H1 (cell line): ENCODE measurements at regions not wholly inside any gene's neighbourhood (a gene's known extent, or its start where the extent isn't known, plus 50 kb on each side); places are given as distances from the start of the nearest gene placed in this dataset.

Experiments used
- CTCF ChIA-PET: fragments of 300-600 bp; sonication (Branson Sonifier 250); formaldehyde crosslinking; loops from one replicate; lab custom pipeline; 2021; ENCODE audit not compliant: partially characterized antibody; lab: Charles Lee
- POLR2A ChIA-PET: fragments of 300-600 bp; sonication (Branson Sonifier 250); formaldehyde crosslinking; loops from one replicate; lab custom pipeline; 2021; ENCODE audit warnings: inconsistent platforms; ENCODE audit not compliant: partially characterized antibody; lab: Charles Lee
- DNase-seq, 2 experiments: peaks; one replicate each; pipeline versions ENCODE4 v3.0.0 to v3.0.0-alpha.2; 2010 to 2022; ENCODE audit warnings: low spot score in 2 of 2, low read depth in 1 of 2, mixed read lengths in 1 of 2
- FAIRE-seq: peaks from 2 replicates; lab custom pipeline; 2011; peaks lifted over from hg19 to GRCh38; lab: Jason Lieb, UNC
- H2AFZ ChIP-seq: 2 replicates; pipeline ENCODE4 v1.8.1; 2012; ENCODE audit warnings: low read length, inconsistent platforms
- H2AK5ac ChIP-seq: 2 replicates; pipeline ENCODE4 v1.6.1; 2013; ENCODE audit warnings: low read depth, low read length
- H2BK120ac ChIP-seq: replicated peaks from 2 replicates; pipeline ENCODE3; 2013; ENCODE audit warnings: low read depth, low read length, inconsistent platforms
- H2BK12ac ChIP-seq: 2 replicates; pipeline ENCODE4 v1.6.1; 2013; ENCODE audit warnings: low read depth, low read length
- H2BK15ac ChIP-seq: 2 replicates; pipeline ENCODE4 v1.6.1; 2013; ENCODE audit warnings: low read length
- H2BK20ac ChIP-seq: 2 replicates; pipeline ENCODE4 v1.6.1; 2013; ENCODE audit warnings: low read length
- H2BK5ac ChIP-seq: 2 replicates; pipeline ENCODE4 v1.6.1; 2013; ENCODE audit warnings: low read depth, low read length
- H3K14ac ChIP-seq: 2 replicates; pipeline ENCODE4 v1.6.1; 2013; ENCODE audit warnings: inconsistent platforms; ENCODE audit not compliant: insufficient read length
- H3K18ac ChIP-seq: 2 replicates; pipeline ENCODE4 v1.6.1; 2013; ENCODE audit warnings: low read length; ENCODE audit errors: extremely low read depth
- H3K23ac ChIP-seq: 2 replicates; pipeline ENCODE4 v1.6.1; 2013; ENCODE audit warnings: inconsistent platforms; ENCODE audit not compliant: insufficient read length
- H3K23me2 ChIP-seq: 2 replicates; pipeline ENCODE4 v1.6.1; 2013; ENCODE audit warnings: low read depth, low read length
- H3K27ac ChIP-seq: 2 replicates; pipeline ENCODE4 v1.6.1; 2011; ENCODE audit warnings: low read depth, low read length, inconsistent platforms
- H3K27me3 ChIP-seq, 4 experiments: replicated peaks in 1 of 4; 1 replicate in 1 of 4; 2 replicates in 3 of 4; pipeline versions ENCODE4 v1.6.1 to v1.8.1; 2011 to 2013; ENCODE audit warnings: low read length in 3 of 4, mild to moderate bottlenecking in 3 of 4, inconsistent platforms in 2 of 4, mixed read lengths in 2 of 4, moderate library complexity in 1 of 4; ENCODE audit not compliant: control insufficient read depth in 3 of 4, insufficient read depth in 3 of 4; ENCODE audit errors: extremely low read depth in 1 of 4
- H3K36me3 ChIP-seq, 4 experiments: 2 replicates each; pipeline versions ENCODE4 v1.6.1 to v1.8.1; 2011 to 2013; ENCODE audit warnings: mild to moderate bottlenecking in 4 of 4, low read length in 3 of 4, moderate library complexity in 2 of 4, control low read depth in 1 of 4, inconsistent platforms in 1 of 4; ENCODE audit not compliant: insufficient read depth in 4 of 4, control insufficient read depth in 2 of 4
- H3K4ac ChIP-seq: replicated peaks from 2 replicates; pipeline ENCODE3; 2013; ENCODE audit warnings: low read length, low read depth, mixed read lengths, inconsistent platforms; ENCODE audit not compliant: insufficient read length
- H3K4me1 ChIP-seq, 4 experiments: replicated peaks in 1 of 4; 1 replicate in 1 of 4; 2 replicates in 3 of 4; pipeline versions ENCODE4 v1.6.1 to v1.8.1; 2011 to 2013; ENCODE audit warnings: low read length in 3 of 4, inconsistent platforms in 2 of 4, mixed read lengths in 1 of 4; ENCODE audit not compliant: insufficient read depth in 4 of 4, control insufficient read depth in 3 of 4
- H3K4me2 ChIP-seq, 2 experiments: 2 replicates each; pipeline versions ENCODE4 v1.6.1 to v1.8.1; 2011 to 2013; ENCODE audit warnings: low read depth in 2 of 2, low read length in 2 of 2, control low read depth in 1 of 2, inconsistent platforms in 1 of 2, mild to moderate bottlenecking in 1 of 2; ENCODE audit not compliant: insufficient read depth in 1 of 2
- H3K4me3 ChIP-seq, 4 experiments: fragments of 200-600, 300-600 bp in 1 of 4; sonication (generic), shearing (Covaris generic), sonication (Bioruptor Twin) in 1 of 4; 2 replicates each; pipeline versions ENCODE4 v1.5.1 to v1.8.1; 2011 to 2016; ENCODE audit warnings: low read length in 4 of 4, low read depth in 3 of 4, control low read depth in 2 of 4, inconsistent platforms in 2 of 4, mild to moderate bottlenecking in 2 of 4, mixed read lengths in 1 of 4, moderate library complexity in 1 of 4; ENCODE audit not compliant: insufficient read depth in 2 of 4; ENCODE audit errors: extremely low read depth in 1 of 4
- H3K56ac ChIP-seq: replicated peaks from 2 replicates; pipeline ENCODE3; 2013; ENCODE audit warnings: low read depth, mild to moderate bottlenecking, mixed read lengths, low read length, inconsistent platforms; ENCODE audit not compliant: insufficient read length
- H3K79me1 ChIP-seq: 2 replicates; pipeline ENCODE4 v1.6.1; 2013; ENCODE audit warnings: low read depth, low read length, control low read depth
- H3K79me2 ChIP-seq, 2 experiments: 2 replicates each; pipeline versions ENCODE4 v1.6.1 to v1.8.1; 2012 to 2013; ENCODE audit warnings: low read length in 2 of 2, mild to moderate bottlenecking in 2 of 2, inconsistent platforms in 1 of 2; ENCODE audit not compliant: insufficient read depth in 2 of 2, control insufficient read depth in 1 of 2
- H3K9ac ChIP-seq, 4 experiments: replicated peaks in 1 of 4; 1 replicate in 1 of 4; 2 replicates in 3 of 4; pipeline versions ENCODE4 v1.6.1 to v1.8.1; 2011 to 2013; ENCODE audit warnings: low read depth in 3 of 4, low read length in 3 of 4, control low read depth in 2 of 4, mild to moderate bottlenecking in 2 of 4, moderate library complexity in 2 of 4, inconsistent platforms in 1 of 4; ENCODE audit errors: extremely low read depth in 1 of 4
- H3K9me3 ChIP-seq, 2 experiments: 2 replicates each; pipeline versions ENCODE4 v1.6.1 to v1.8.1; 2012 to 2013; ENCODE audit warnings: mild to moderate bottlenecking in 2 of 2, moderate library complexity in 2 of 2, control low read depth in 1 of 2, inconsistent platforms in 1 of 2, low read depth in 1 of 2, low read length in 1 of 2, mixed read lengths in 1 of 2; ENCODE audit not compliant: insufficient read depth in 2 of 2
- H4K20me1 ChIP-seq, 2 experiments: replicated peaks in 1 of 2; 2 replicates each; pipeline versions ENCODE3 to v1.8.1; 2011 to 2013; ENCODE audit warnings: inconsistent platforms in 2 of 2, low read length in 2 of 2, mild to moderate bottlenecking in 1 of 2; ENCODE audit not compliant: insufficient read depth in 2 of 2, control insufficient read depth in 1 of 2
- H4K5ac ChIP-seq: 2 replicates; pipeline ENCODE4 v1.6.1; 2013; ENCODE audit warnings: low read length, low read depth, mixed read lengths, inconsistent platforms; ENCODE audit not compliant: insufficient read length
- H4K8ac ChIP-seq: 2 replicates; pipeline ENCODE4 v1.8.0; 2013; ENCODE audit warnings: mild to moderate bottlenecking, moderate library complexity, low read length, inconsistent platforms; ENCODE audit not compliant: insufficient read depth; ENCODE audit errors: extremely low read depth
- H4K91ac ChIP-seq: replicated peaks from 2 replicates; pipeline ENCODE3; 2013; ENCODE audit warnings: low read length, mixed read lengths, inconsistent platforms; ENCODE audit not compliant: insufficient read length
- BACH1 ChIP-seq: IDR thresholded peaks from 2 replicates; pipeline ENCODE4 v1.6.1; 2012; ENCODE audit warnings: low read length, improper control_type of control experiment
- CBX8 ChIP-seq: fragments of 300-800, 300-1000 bp; sonication (generic); IDR thresholded peaks from 2 replicates; pipeline ENCODE4 v1.7.1; 2016; ENCODE audit warnings: low read depth, low read length, borderline replicate concordance
- CHD2 ChIP-seq: IDR thresholded peaks from 2 replicates; pipeline ENCODE4 v1.6.1; 2012; ENCODE audit warnings: low read length, improper control_type of control experiment
- E2F6 ChIP-seq: IDR thresholded peaks from 2 replicates; pipeline ENCODE4 v1.6.1; 2012; ENCODE audit warnings: inconsistent platforms
- EGR1 ChIP-seq: IDR thresholded peaks from 2 replicates; pipeline ENCODE4 v1.6.1; 2011; ENCODE audit warnings: low read depth, low read length, borderline replicate concordance
- POLR2A ChIP-seq, 2 experiments: IDR thresholded peaks; 1 replicate in 1 of 2; 2 replicates in 1 of 2; pipeline ENCODE4 v1.6.1; 2011; ENCODE audit warnings: low read depth in 2 of 2, low read length in 2 of 2, mild to moderate bottlenecking in 2 of 2; ENCODE audit errors: control extremely low read depth in 1 of 2
- RNF2 ChIP-seq: fragments of 200-900, 300-1000 bp; sonication (generic); IDR thresholded peaks from 2 replicates; pipeline ENCODE4 v1.7.1; 2016; ENCODE audit warnings: borderline replicate concordance, low read depth, mild to moderate bottlenecking, antibody characterized with exemption, low read length; ENCODE audit not compliant: poor library complexity, severe bottlenecking; ENCODE audit errors: missing control alignments
- TEAD4 ChIP-seq: IDR thresholded peaks from 2 replicates; pipeline ENCODE4 v1.6.1; 2012; ENCODE audit warnings: low read depth, low read length, inconsistent platforms, mixed read lengths
- WGBS, 2 experiments: shearing (Covaris generic) in 1 of 2; methylation state at CpG; one replicate each; pipeline versions ENCODE4 v1.1.6 to v1.1.7; 2013 to 2015; ENCODE audit warnings: low lambda C conversion rate in 2 of 2, mixed read lengths in 2 of 2, inconsistent platforms in 1 of 2, low coverage in 1 of 2, missing lambda C conversion rate in 1 of 2; ENCODE audit not compliant: insufficient replicate concordance in 2 of 2, insufficient coverage in 1 of 2, insufficient read length in 1 of 2; ENCODE audit errors: extremely low coverage in 1 of 2, missing lambda C conversion rate in 1 of 2; 5-methylcytosine and 5-hydroxymethylcytosine counted together

GRCh38 chr4:134426821-134427220 is 225.2 kb upstream of the PABPC4L start:
- POLR2A ChIA-PET, result no interaction called here
- CTCF ChIA-PET, result no interaction called here
- no peak overlapping the region for H3K4me3 ChIP-seq
- no peak overlapping the region for H4K5ac ChIP-seq
- no peaks in the 10 kb centered on the region for H4K20me1 ChIP-seq
- H3K23me2 ChIP-seq, result no peaks in the 10 kb centered on the region
- no peak overlapping the region for H2BK20ac ChIP-seq
- no peaks in the 10 kb centered on the region for H3K36me3 ChIP-seq
- H3K4me1 ChIP-seq, result no peaks in the 10 kb centered on the region
- no peak overlapping the region for H4K8ac ChIP-seq
- H3K79me2 ChIP-seq, result no peaks in the 10 kb centered on the region
- no peak overlapping the region for H3K18ac ChIP-seq
- no peak overlapping the region for H2AFZ ChIP-seq
- no peak overlapping the region for H2BK12ac ChIP-seq
- H3K27me3 ChIP-seq, result no peaks in the 10 kb centered on the region
- H2BK120ac ChIP-seq, result no peak overlapping the region
- TF ChIP-seq CBX8 (no peak), CHD2 (no peak), RNF2 (no peak), POLR2A (IDR thresholded peaks at IDR 0.05; ENCODE audit: control extremely low read depth in 1 of 2, low read depth in 2 of 2, low read length in 2 of 2) (no peak), EGR1 (no peak), BACH1 (no peak), E2F6 (no peak), TEAD4 (no peak)
- H3K4ac ChIP-seq, result no peak overlapping the region
- H3K79me1 ChIP-seq, result no peaks in the 10 kb centered on the region
- H4K91ac ChIP-seq, result no peak overlapping the region
- WGBS, 2 experiments, result 83% methylated on average over 1 of the region's 1 CpG; no CpG with 5 or more reads in 1 of the 2 experiments
- DNase-seq, result no peak
- H2BK5ac ChIP-seq, result no peak overlapping the region
- no peak overlapping the region for H3K56ac ChIP-seq
- no peaks in the 10 kb centered on the region for H3K9me3 ChIP-seq
- H2AK5ac ChIP-seq, result no peak overlapping the region
- H3K4me2 ChIP-seq, result no peak overlapping the region
- no peak for FAIRE-seq
- no peak overlapping the region for H3K14ac ChIP-seq
- no peak overlapping the region for H2BK15ac ChIP-seq
- no peak overlapping the region for H3K27ac ChIP-seq
- H3K9ac ChIP-seq, result no peak overlapping the region
- H3K23ac ChIP-seq, result no peak overlapping the region
